ENCODE measurements at regions not wholly inside any gene's neighbourhood (a gene's known extent, or its start where the extent isn't known, plus 50 kb on each side); places are given as distances from the start of the nearest gene placed in this dataset.

- in situ Hi-C loops (cut with MboI) = no loop called here
- H3F3A ChIP-seq (ENCODE audit: insufficient read depth) = no peaks in the 10 kb centered on the region
- no peaks in the 10 kb centered on the region for H3K9me3 ChIP-seq (ENCODE audit: low read depth)
- H3K9ac ChIP-seq = no peak overlapping the region
- WGBS, 2 experiments (ENCODE audit: low coverage in 1 of 2, low lambda C conversion rate in 2 of 2, missing lambda C conversion rate in 2 of 2) = 5 to 11% methylated on average over 3 of the region's 3 CpGs
- H3K27me3 ChIP-seq (replicated peaks; ENCODE audit: insufficient read depth) = no peaks in the 10 kb centered on the region
- H3K4me2 ChIP-seq (ENCODE audit: unreplicated experiment) = no peak overlapping the region
- H3K36me3 ChIP-seq (ENCODE audit: low read depth) = no peaks in the 10 kb centered on the region
- no peaks in the 10 kb centered on the region for H3K9me2 ChIP-seq (ENCODE audit: insufficient read depth)
- H3K27ac ChIP-seq = no peak overlapping the region
- H3K79me2 ChIP-seq (ENCODE audit: insufficient read depth) = no peaks in the 10 kb centered on the region
- H3K4me3 ChIP-seq = no peak overlapping the region
- TF ChIP-seq EZH2 (IDR thresholded peaks at IDR 0.05; ENCODE audit: insufficient read depth, poor library complexity, severe bottlenecking) = no peak
- no peak for DNase-seq
- no peaks in the 10 kb centered on the region for H3K4me1 ChIP-seq (ENCODE audit: insufficient read depth)
- no peak overlapping the region for H2AFZ ChIP-seq
- no peaks in the 10 kb centered on the region for H4K20me1 ChIP-seq (ENCODE audit: insufficient read depth)
These were observed 120.8 kb upstream of the DSCAM start for GRCh38 chr21:40967771-40968170.

GRCh38 chr21:40972151-40972550, 125.2 kb upstream of the DSCAM start:
- no peak overlapping the region for H3K4me3 ChIP-seq
- H3K9ac ChIP-seq = no peak overlapping the region
- no peaks in the 10 kb centered on the region for H3K79me2 ChIP-seq (ENCODE audit: insufficient read depth)
- H2AFZ ChIP-seq = no peak overlapping the region
- H3K4me2 ChIP-seq (ENCODE audit: unreplicated experiment) = no peak overlapping the region
- no peaks in the 10 kb centered on the region for H3F3A ChIP-seq (ENCODE audit: insufficient read depth)
- WGBS, 2 experiments (ENCODE audit: low coverage in 1 of 2, low lambda C conversion rate in 2 of 2, missing lambda C conversion rate in 2 of 2) = 23 to 25% methylated on average over 2 of the region's 2 CpGs
- no peaks in the 10 kb centered on the region for H3K36me3 ChIP-seq (ENCODE audit: low read depth)
- no peaks in the 10 kb centered on the region for H3K9me3 ChIP-seq (ENCODE audit: low read depth)
- TF ChIP-seq EZH2 (IDR thresholded peaks at IDR 0.05; ENCODE audit: insufficient read depth, poor library complexity, severe bottlenecking) = no peak
- TF ChIP-seq EZH2phosphoT487 (IDR thresholded peaks at IDR 0.05; ENCODE audit: insufficient read depth, low read depth) = no peak
- DNase-seq = no peak
- H3K4me1 ChIP-seq (ENCODE audit: insufficient read depth) = no peaks in the 10 kb centered on the region
- H3K27ac ChIP-seq = no peak overlapping the region
- no peaks in the 10 kb centered on the region for H4K20me1 ChIP-seq (ENCODE audit: insufficient read depth)
- no peaks in the 10 kb centered on the region for H3K27me3 ChIP-seq (replicated peaks; ENCODE audit: insufficient read depth)
- in situ Hi-C loops (cut with MboI) = no loop called here
- H3K9me2 ChIP-seq (ENCODE audit: insufficient read depth) = no peaks in the 10 kb centered on the region

- Histone ChIP-seq H3K27ac (no peak overlapping the region), H3K9me3 (ENCODE audit: low read depth) (no peaks in the 10 kb centered on the region), H3K36me3 (ENCODE audit: low read depth) (no peaks in the 10 kb centered on the region), H3K27me3 (replicated peaks; ENCODE audit: insufficient read depth) (no peaks in the 10 kb centered on the region), H3K9ac (no peak overlapping the region), H3K4me1 (ENCODE audit: insufficient read depth) (no peaks in the 10 kb centered on the region), H4K20me1 (ENCODE audit: insufficient read depth) (no peaks in the 10 kb centered on the region), H3K9me2 (ENCODE audit: insufficient read depth) (no peaks in the 10 kb centered on the region), H3K4me2 (ENCODE audit: unreplicated experiment) (no peak overlapping the region), H2AFZ (no peak overlapping the region), H3F3A (ENCODE audit: insufficient read depth) (no peaks in the 10 kb centered on the region), H3K79me2 (ENCODE audit: insufficient read depth) (no peaks in the 10 kb centered on the region), H3K4me3 (no peak overlapping the region)
- TF ChIP-seq EZH2phosphoT487 (IDR thresholded peaks at IDR 0.05; ENCODE audit: insufficient read depth, low read depth) (no peak), EZH2 (IDR thresholded peaks at IDR 0.05; ENCODE audit: insufficient read depth, poor library complexity, severe bottlenecking) (no peak)
- in situ Hi-C loops (cut with MboI) = no loop called here
- DNase-seq = no peak
These were observed 129.5 kb upstream of the DSCAM start for GRCh38 chr21:40976198-40977109.

- Histone ChIP-seq H3K4me2 (ENCODE audit: unreplicated experiment) (no peak overlapping the region), H3K27me3 (replicated peaks; ENCODE audit: insufficient read depth) (no peaks in the 10 kb centered on the region), H3F3A (ENCODE audit: insufficient read depth) (no peaks in the 10 kb centered on the region), H3K9me3 (ENCODE audit: low read depth) (peaks cover 3% of the 10 kb centered on the region), H3K27ac (no peak overlapping the region), H3K4me1 (ENCODE audit: insufficient read depth) (no peaks in the 10 kb centered on the region), H3K4me3 (no peak overlapping the region), H3K9me2 (ENCODE audit: insufficient read depth) (no peaks in the 10 kb centered on the region), H3K36me3 (ENCODE audit: low read depth) (no peaks in the 10 kb centered on the region), H4K20me1 (ENCODE audit: insufficient read depth) (no peaks in the 10 kb centered on the region), H3K9ac (no peak overlapping the region), H3K79me2 (ENCODE audit: insufficient read depth) (no peaks in the 10 kb centered on the region), H2AFZ (no peak overlapping the region)
- 26 to 31% methylated on average over 4 of the region's 4 CpGs for WGBS, 2 experiments (ENCODE audit: low coverage in 1 of 2, low lambda C conversion rate in 2 of 2, missing lambda C conversion rate in 2 of 2)
- TF ChIP-seq EZH2phosphoT487 (IDR thresholded peaks at IDR 0.05; ENCODE audit: insufficient read depth, low read depth) (no peak), EZH2 (IDR thresholded peaks at IDR 0.05; ENCODE audit: insufficient read depth, poor library complexity, severe bottlenecking) (no peak)
- no peak for DNase-seq
- in situ Hi-C loops (cut with MboI) = no loop called here
These were observed 138.4 kb upstream of the DSCAM start for GRCh38 chr21:40985370-40985769.

Data from GM23248 (cell line).